ENCODE measurements at regions not wholly inside any gene's neighbourhood (a gene's known extent, or its start where the extent isn't known, plus 50 kb on each side); places are given as distances from the start of the nearest gene placed in this dataset.
"Not testable (repeated sequence)": the region's sequence is repeated elsewhere in the genome, so short reads cannot be mapped to it uniquely, and the experiment has no call there.

GRCh38 chr17:21505819-21506815, 130.0 kb downstream of the KCNJ12 start:
- Histone ChIP-seq H3K27ac (ENCODE audit: low read length) (no peak overlapping the region), H3K4me1 (ENCODE audit: insufficient read depth, low read length) (peaks cover 4% of the 10 kb centered on the region; the same call in 1 of the 2 replicates), H3K36me3 (ENCODE audit: insufficient read depth, low read depth, low read length) (no peaks in the 10 kb centered on the region), H3K27me3 (ENCODE audit: insufficient read depth, low read length) (peaks cover 15% of the 10 kb centered on the region), H3K4me3 (ENCODE audit: low read length) (no peak overlapping the region), H3K9me3 (ENCODE audit: insufficient read depth, low read depth, low read length) (no peaks in the 10 kb centered on the region), H3K9ac (ENCODE audit: low read depth, low read length) (no peak overlapping the region)

- not testable (repeated sequence) for H3K27ac ChIP-seq (ENCODE audit: low read length); H3K36me3 ChIP-seq (ENCODE audit: insufficient read depth, low read depth, low read length); H3K9me3 ChIP-seq (ENCODE audit: insufficient read depth, low read depth, low read length); H3K9ac ChIP-seq (ENCODE audit: low read depth, low read length); H3K4me3 ChIP-seq (ENCODE audit: low read length); H3K4me1 ChIP-seq (ENCODE audit: insufficient read depth, low read length)
- peaks cover 30% of the 10 kb centered on the region for H3K27me3 ChIP-seq (ENCODE audit: insufficient read depth, low read length)
Measured at GRCh38 chr17:21507806-21508205, 131.6 kb downstream of the KCNJ12 start.

DNA sequence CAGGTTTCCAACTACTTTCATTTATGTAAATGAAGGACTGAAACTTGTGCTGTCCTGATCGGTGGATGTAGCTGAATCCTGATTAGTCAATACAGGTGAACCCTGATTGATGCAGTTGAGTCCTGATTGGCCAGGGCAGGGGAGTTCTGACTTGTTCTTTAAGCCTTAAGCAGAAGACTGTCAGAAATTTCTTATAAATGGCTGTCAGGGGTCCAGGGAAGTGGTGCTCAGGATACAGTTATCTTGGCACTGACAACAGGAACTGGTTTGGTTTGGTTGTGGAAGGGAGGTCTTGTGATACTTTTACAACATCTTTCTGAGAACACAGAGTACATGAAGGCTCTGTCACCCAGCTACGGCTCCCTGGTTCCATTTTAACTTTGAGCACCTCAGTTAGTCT, 132.1 kb downstream of the KCNJ12 start:
- Histone ChIP-seq H3K9me3 (ENCODE audit: insufficient read depth, low read depth, low read length) (no peaks in the 10 kb centered on the region), H3K36me3 (ENCODE audit: insufficient read depth, low read depth, low read length) (no peaks in the 10 kb centered on the region)

DNA sequence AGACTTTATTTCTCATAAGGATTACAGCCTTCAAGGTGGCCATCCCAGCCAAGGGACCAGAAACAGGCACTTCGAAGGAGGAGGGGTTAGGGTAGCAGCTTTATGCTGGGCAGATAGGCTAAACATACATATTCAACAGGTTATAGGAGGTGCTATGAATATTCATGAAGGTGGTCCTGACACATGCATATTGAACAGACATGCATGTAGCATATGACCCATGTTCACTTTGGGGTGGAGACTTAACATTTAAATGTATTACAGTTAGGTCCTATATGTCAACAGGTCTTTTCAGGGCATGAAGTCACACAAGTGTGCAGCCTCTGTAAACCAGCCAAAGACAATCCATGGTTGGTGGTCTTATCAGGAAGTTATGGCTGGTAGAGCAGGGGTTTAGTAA, 133.2 kb downstream of the KCNJ12 start:
- H3K9me3 ChIP-seq (ENCODE audit: insufficient read depth, low read depth, low read length); H3K27ac ChIP-seq (ENCODE audit: low read length); H3K9ac ChIP-seq (ENCODE audit: low read depth, low read length); H3K4me3 ChIP-seq (ENCODE audit: low read length); H3K36me3 ChIP-seq (ENCODE audit: insufficient read depth, low read depth, low read length); H3K4me1 ChIP-seq (ENCODE audit: insufficient read depth, low read length): not testable (repeated sequence)
- H3K27me3 ChIP-seq (ENCODE audit: insufficient read depth, low read length) = peaks cover 31% of the 10 kb centered on the region

More for the DNA sequence above, 132.1 kb downstream of the KCNJ12 start:
- Histone ChIP-seq H3K27ac (ENCODE audit: low read length) (no peak overlapping the region), H3K4me3 (ENCODE audit: low read length) (no peak overlapping the region), H3K27me3 (ENCODE audit: insufficient read depth, low read length) (peaks cover 31% of the 10 kb centered on the region), H3K4me1 (ENCODE audit: insufficient read depth, low read length) (peaks cover 4% of the 10 kb centered on the region; the same call in 1 of the 2 replicates), H3K9ac (ENCODE audit: low read depth, low read length) (no peak overlapping the region)

DNA sequence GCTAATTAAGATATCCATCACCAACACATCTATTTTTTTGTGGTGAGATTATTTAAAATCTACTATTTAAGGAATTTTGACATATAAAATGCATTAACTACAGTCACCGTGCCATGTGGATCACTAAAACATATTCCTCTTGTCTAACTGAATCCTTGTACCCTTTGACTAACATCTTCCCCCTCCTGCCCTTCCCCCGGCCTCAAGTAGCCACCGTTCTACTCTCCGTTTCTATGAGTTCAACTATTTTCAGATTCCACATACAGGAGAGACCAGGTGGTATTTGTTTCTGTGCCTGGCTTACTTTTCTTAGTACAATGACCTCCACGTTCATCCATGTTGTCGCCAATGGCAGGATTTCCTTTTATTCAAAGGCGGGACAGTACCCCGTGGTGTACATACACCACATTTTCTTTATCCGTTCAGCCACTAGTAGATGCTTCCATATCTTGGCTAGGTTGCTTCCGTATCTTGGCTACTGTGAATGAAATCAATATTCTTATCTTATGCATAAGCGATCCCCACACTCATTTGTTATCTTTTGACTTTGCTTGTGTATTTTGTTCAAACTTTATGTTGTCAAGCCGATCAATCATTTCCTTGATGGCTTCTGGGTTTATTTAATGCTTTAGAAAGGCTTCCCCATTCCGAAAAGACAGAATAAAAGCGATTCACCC, 134.7 kb downstream of the KCNJ12 start:
- H3K4me1 ChIP-seq (ENCODE audit: insufficient read depth, low read length) = peaks cover 14% of the 10 kb centered on the region; the same call in 1 of the 2 replicates
- peak overlapping the region; percentile 77 for H3K4me3 ChIP-seq (ENCODE audit: low read length)
- peaks cover 31% of the 10 kb centered on the region for H3K27me3 ChIP-seq (ENCODE audit: insufficient read depth, low read length)
- no peaks in the 10 kb centered on the region for H3K36me3 ChIP-seq (ENCODE audit: insufficient read depth, low read depth, low read length)
- no peak overlapping the region for H3K27ac ChIP-seq (ENCODE audit: low read length)
- H3K9me3 ChIP-seq (ENCODE audit: insufficient read depth, low read depth, low read length) = no peaks in the 10 kb centered on the region
- peak overlapping the region; percentile 63; the same call in 1 of the 2 replicates for H3K9ac ChIP-seq (ENCODE audit: low read depth, low read length)

- Histone ChIP-seq H3K27me3 (ENCODE audit: insufficient read depth, low read length) (peaks cover 31% of the 10 kb centered on the region), H3K27ac (ENCODE audit: low read length) (no peak overlapping the region), H3K4me3 (ENCODE audit: low read length) (peak overlapping the region; percentile 77), H3K9me3 (ENCODE audit: insufficient read depth, low read depth, low read length) (no peaks in the 10 kb centered on the region), H3K9ac (ENCODE audit: low read depth, low read length) (peak overlapping the region; percentile 63; the same call in 1 of the 2 replicates), H3K36me3 (ENCODE audit: insufficient read depth, low read depth, low read length) (no peaks in the 10 kb centered on the region), H3K4me1 (ENCODE audit: insufficient read depth, low read length) (peaks cover 14% of the 10 kb centered on the region; the same call in 1 of the 2 replicates)
Measured at GRCh38 chr17:21511363-21512195, 135.4 kb downstream of the KCNJ12 start.

- Histone ChIP-seq H3K9me3 (ENCODE audit: insufficient read depth, low read depth, low read length) (no peaks in the 10 kb centered on the region), H3K4me1 (ENCODE audit: insufficient read depth, low read length) (peaks cover 14% of the 10 kb centered on the region; the same call in 1 of the 2 replicates), H3K27me3 (ENCODE audit: insufficient read depth, low read length) (peaks cover 31% of the 10 kb centered on the region), H3K36me3 (ENCODE audit: insufficient read depth, low read depth, low read length) (no peaks in the 10 kb centered on the region), H3K27ac (ENCODE audit: low read length) (no peak overlapping the region), H3K4me3 (ENCODE audit: low read length) (no peak overlapping the region; the same call in 1 of the 2 replicates), H3K9ac (ENCODE audit: low read depth, low read length) (no peak overlapping the region)
Measured at GRCh38 chr17:21512307-21513011, 136.3 kb downstream of the KCNJ12 start.

DNA sequence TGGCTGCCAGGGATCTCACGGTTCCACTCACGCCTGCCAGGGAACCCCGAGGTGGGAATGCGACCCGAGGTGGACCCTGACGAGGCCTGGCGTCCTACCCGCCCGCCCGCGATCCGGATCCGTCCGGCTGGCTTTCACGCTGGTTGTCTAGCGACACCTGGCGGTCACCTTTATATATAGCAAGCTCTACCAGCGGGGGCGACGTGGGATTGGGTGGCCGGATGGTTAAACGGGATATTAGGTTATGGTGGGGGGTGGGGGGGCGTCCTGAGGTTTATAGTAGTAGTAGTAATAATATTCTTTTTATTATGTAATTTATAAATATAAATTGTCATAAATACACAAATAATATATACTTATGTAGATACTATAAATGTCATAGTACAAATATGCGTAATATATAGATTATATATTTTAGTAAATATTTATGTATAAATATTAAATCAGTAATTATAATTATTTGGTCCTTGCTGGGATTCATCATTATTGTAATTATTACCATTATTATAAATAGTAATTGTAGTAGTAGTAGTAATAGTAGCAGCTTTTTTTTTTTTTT, 136.9 kb downstream of the KCNJ12 start:
- no peak overlapping the region for H3K4me3 ChIP-seq (ENCODE audit: low read length)
- H3K27ac ChIP-seq (ENCODE audit: low read length) = no peak overlapping the region

GRCh38 chr17:21514567-21514966, 138.4 kb downstream of the KCNJ12 start:
- H3K27me3 ChIP-seq (ENCODE audit: insufficient read depth, low read length) = peaks cover 31% of the 10 kb centered on the region
- not testable (repeated sequence) for H3K4me3 ChIP-seq (ENCODE audit: low read length); H3K36me3 ChIP-seq (ENCODE audit: insufficient read depth, low read depth, low read length); H3K9ac ChIP-seq (ENCODE audit: low read depth, low read length); H3K9me3 ChIP-seq (ENCODE audit: insufficient read depth, low read depth, low read length); H3K27ac ChIP-seq (ENCODE audit: low read length)
- peaks cover 14% of the 10 kb centered on the region; the same call in 1 of the 2 replicates for H3K4me1 ChIP-seq (ENCODE audit: insufficient read depth, low read length)

More for the DNA sequence above, 136.9 kb downstream of the KCNJ12 start:
- Histone ChIP-seq H3K36me3 (ENCODE audit: insufficient read depth, low read depth, low read length) (no peaks in the 10 kb centered on the region), H3K9ac (ENCODE audit: low read depth, low read length) (no peak overlapping the region), H3K27me3 (ENCODE audit: insufficient read depth, low read length) (peaks cover 31% of the 10 kb centered on the region), H3K9me3 (ENCODE audit: insufficient read depth, low read depth, low read length) (no peaks in the 10 kb centered on the region), H3K4me1 (ENCODE audit: insufficient read depth, low read length) (peaks cover 14% of the 10 kb centered on the region; the same call in 1 of the 2 replicates)

- no peak overlapping the region for H3K27ac ChIP-seq (ENCODE audit: low read length)
- peaks cover 2% of the 10 kb centered on the region; the same call in 1 of the 2 replicates for H3K27me3 ChIP-seq (ENCODE audit: insufficient read depth, low read length)
- no peaks in the 10 kb centered on the region for H3K9me3 ChIP-seq (ENCODE audit: insufficient read depth, low read depth, low read length)
- H3K36me3 ChIP-seq (ENCODE audit: insufficient read depth, low read depth, low read length) = no peaks in the 10 kb centered on the region
- no peak overlapping the region for H3K9ac ChIP-seq (ENCODE audit: low read depth, low read length)
- H3K4me1 ChIP-seq (ENCODE audit: insufficient read depth, low read length) = peaks cover 11% of the 10 kb centered on the region; the same call in 1 of the 2 replicates
- no peak overlapping the region for H3K4me3 ChIP-seq (ENCODE audit: low read length)
Measured at GRCh38 chr17:21517538-21518293, 141.6 kb downstream of the KCNJ12 start.
